ENCODE measurements at regions not wholly inside any gene's neighbourhood (a gene's known extent, or its start where the extent isn't known, plus 50 kb on each side); places are given as distances from the start of the nearest gene placed in this dataset.

DNA sequence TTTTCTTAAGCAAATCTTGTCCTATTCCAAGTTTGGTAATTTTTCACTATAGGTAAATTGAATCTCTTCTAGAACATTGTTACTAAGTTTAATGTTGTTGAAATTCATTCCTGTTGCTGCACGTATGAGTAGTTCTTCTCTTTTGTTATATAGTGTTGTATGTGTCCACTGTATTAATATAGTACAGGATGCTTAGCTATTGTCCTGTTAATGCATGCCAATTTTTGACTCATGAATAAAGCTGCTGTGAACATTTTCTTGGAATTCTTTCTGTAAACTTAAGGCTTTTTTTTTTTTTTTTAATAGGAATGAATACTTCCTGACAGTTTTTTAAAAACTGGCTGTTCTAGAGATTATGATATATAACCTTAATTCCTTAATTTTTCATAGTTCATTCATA is 326.9 kb downstream of the SLC4A3 start:
- DNase-seq (ENCODE audit: low read depth in 3 of 3), result no peak

DNA sequence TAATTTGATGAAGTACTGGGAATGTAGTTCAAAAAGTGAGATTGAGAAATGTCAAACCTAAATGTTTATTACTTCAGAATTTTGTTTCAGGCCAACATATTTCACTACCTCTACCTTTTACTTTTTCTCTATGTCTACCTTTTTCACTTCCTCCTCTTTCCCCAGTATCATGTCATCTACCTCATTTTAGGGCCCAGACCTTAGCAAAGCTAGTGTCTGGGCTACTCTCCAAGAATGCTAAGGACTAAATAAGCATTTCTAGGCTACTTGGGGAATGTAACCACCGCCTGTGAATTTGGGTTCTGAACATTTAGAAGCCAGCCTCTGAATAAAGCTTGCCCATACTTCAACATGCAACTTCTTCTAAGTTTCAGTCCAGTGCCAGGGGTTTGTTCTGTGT is 330.4 kb downstream of the SLC4A3 start:
- DNase-seq (ENCODE audit: low read depth in 3 of 3), result no peak

DNA sequence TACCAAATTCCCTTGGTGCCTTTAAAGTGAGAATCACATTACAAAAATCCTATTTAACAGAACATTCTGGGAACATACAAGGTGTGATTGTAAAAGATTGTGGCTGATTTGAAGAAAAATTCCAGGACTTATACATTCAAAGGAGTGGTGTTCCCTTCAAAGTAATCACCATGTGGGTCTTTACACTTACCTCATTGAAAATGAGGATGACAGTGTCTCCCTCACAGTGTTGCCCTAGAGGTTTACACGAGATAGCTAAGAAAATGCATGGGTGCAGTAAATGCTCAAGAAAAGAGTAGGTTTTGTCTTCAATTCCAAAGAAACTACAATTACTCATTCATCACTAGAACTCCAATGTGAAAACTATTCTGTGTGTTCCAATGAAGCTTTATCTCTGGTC is 331.5 kb downstream of the SLC4A3 start:
- DNase-seq (ENCODE audit: low read depth in 3 of 3), result no peak

DNA sequence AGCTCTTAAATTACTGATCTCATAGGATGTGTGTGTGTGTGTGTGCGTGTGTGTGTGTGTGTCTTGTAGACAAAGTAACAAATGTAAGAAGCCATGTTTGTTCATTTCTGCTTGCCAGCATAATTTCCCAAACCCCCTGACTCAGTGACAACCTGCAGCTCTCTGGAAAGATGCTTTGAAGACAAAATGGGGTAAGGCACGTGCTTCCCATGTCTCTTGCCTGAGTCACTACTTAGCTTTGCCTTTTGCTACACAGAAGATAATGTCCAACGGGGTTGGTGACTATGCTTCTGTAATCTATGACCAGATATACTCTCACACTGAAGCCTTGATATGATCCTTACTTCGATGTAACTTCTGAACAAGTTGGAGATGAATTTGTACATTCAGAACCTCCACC is 332.0 kb downstream of the SLC4A3 start:
- no peak for DNase-seq (ENCODE audit: low read depth in 3 of 3)

DNA sequence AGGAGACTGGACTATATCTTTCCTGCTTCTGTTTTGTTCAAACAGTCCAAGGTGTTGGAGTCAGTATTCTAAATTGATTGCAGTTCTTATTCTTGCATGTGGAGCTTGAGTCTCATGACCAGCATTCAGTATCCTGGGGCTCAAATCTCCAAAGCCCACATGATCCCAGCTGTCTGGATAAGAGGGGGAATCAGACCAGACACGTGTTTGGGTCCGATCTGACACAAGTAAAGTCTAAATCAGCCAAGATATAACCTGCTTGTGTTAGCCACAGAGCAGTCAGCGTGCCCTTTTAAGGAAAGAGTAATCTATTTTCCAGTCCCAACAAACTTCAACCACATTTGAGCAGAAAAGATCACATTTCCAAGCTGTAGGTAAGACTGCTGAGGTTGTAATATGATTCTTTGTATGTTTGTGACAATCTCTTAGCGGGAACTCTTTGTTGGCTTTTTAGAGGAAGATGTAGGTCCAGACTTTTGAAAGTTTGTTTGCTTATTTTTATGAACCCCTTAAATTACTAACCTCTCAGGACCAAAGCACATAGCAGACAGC is 334.6 kb downstream of the SLC4A3 start:
- no peak for DNase-seq (ENCODE audit: low read depth in 3 of 3)

DNA sequence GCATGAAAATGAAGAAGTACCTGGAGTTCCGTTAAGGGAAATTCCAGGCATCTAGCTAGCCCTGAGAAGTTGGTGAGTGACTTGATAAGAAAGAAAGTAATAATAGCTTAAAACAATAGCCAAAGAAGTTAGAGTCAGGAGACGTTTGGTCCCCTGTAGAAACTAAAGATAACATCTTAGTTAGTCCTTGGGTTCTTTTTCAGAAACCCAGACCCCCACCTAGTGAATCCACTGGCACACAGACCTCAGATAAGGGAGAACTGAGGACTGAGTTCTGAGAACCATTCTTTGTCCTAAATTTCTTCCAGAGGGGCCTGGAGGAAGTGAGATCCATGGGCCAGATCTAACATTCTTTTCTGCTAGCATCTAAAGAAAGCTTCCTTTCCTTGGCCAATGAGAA is 335.4 kb downstream of the SLC4A3 start:
- no peak for DNase-seq (ENCODE audit: low read depth in 3 of 3)

DNA sequence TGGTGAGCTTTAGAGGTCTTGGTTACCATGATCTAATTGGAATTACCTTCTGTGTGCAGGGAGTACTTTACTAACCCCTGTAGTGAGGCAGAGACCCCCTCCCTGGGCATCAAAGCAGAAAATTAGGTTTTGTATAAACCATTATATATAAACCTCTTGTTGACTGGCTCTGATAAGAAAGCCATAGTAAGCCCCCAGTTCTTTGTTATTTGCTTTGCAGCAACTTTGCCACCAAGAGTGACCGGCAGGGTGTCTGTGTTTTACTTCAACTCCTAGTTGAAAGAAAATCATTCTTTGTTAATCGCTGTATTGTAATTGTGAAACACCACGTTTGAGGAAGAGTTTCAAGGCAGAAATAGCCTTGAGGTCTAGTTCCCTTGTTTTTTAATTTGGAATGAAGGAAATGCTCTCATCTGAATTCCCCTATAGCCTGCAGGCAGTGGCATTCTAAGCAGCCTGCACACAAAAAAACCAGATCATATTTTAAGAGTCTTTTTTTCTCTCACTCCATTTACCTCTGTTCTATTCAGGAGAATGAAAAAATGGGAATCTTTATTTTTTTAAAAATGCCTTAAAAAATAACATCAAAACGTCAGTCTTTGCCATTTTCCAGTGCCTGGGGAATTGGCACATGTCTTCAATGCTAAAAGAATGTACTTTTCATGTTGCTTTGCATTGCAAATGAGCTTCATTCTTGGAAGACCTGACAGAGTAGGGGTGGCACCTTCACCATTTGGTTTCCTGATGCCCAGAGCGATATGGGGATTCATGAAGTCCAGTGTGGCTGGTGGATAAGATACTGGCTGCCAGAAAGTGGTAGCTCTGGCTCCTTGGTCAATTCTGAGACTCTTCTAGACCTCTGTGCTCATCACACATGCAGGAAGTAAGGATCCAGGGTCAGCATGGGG is 338.1 kb downstream of the SLC4A3 start:
- DNase-seq (ENCODE audit: low read depth in 3 of 3), result no peak

DNA sequence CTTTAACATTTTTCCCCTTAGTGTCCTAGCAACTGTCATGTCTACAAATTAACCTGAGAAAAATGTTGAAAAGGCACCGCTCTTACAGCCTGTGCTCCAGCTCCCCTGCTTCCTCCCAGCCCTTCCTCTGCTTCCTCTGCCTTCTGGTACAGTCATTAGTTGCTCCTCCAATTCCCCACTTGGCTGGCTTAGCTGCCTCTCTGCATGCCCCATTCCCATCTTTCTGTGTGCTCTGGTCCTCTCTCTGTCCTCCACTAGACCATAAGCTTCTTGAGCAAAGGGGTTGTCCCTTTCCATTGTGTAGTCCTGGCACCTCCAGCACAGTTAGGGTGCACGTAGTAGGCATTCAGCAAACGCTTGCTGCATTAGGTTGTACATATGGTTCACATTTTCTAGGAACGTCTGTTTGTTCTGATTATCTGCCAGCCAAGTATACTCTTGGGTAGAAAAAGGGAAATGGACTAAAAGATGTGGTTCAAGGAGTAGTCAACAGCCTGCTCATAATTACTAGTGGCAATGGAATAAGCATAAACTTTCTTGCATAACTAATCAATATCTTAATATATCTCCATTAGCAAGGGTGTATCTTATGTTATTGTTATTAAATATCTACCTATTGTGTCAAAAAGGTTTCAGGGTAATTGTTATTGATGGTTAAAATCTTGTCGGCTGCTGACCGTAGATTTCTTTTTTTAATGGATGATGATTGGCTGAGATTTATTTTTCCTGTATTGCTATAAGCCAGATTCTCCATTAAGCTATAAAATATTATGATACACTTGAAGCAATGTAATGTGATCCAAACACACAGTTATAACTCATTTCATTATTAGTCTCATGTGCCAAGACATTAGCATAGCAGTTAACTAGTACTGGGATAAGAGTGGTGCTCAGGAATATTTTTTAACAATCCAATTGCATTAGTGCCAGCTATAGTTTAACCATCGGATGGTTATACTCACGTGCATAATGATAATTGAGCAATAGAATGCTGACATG is 340.1 kb downstream of the SLC4A3 start:
- no peak for DNase-seq (ENCODE audit: low read depth in 3 of 3)

DNA sequence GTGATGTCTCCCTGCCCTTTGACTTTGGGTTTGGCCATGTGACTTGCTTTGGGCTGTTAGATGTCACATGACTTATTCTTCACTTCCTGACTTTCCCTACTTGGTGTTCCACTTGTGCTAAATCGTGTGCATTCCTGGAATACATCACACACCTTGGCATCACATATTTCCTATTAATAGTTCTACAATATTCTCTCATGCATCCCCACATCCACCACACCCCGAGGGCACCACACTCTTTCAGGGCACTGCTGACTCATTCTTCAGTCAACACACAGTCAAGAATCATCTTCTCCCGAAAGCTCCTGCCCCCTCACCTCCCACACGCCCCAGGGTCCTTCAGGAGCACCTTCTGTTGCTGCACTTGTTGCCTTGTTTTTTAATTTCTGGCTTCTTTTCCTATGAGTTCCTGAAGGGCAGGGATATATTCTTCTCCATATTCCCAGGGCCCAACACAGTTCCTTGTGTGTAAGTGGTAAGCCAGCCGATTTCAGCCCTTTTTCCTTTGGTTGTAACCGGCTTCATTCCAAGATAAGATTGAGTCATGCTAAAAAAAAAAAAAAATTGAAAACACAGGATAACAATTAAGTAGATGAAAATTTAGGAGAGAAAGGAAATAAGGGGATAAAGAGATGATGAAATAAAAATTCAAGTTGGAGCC is 341.4 kb downstream of the SLC4A3 start:
- DNase-seq (ENCODE audit: low read depth in 3 of 3), result no peak

DNA sequence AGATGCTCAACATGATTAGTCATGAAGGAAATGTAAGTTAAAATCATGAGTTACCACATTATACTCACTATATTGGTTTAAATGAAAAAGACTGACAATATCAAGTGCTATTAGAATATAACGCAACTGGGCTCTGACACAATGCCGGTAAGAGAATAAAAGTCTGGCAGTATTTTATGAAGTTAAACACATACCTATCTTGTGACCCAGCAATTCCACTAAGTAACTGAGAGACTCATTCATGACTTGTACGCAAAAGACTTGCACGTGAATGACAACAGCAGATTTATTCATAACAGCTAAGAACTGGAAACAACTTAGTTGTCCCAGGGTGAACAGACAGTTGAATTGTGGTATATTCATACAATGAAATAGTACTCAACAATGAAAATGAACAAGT is 342.1 kb downstream of the SLC4A3 start:
- DNase-seq (ENCODE audit: low read depth in 3 of 3), result no peak

DNA sequence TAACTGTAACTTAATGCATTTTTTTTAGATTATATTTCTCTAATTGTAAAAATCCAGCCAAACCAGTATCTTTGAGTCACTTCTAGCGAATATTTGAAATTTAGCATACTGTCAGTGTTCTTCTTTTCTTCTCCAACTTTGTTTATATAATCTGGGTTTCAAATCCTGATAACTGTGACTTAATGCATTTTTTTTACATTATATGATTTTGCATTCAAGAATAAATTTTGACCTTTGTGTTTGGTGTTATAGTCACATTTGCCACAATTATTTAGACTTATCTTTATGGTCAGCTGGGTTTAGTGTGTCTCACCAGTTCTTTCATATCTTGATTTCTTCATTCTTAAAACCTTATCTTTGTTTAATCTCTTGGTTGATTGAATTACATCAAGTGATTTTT is 345.7 kb downstream of the SLC4A3 start:
- DNase-seq (ENCODE audit: low read depth in 3 of 3), result no peak

DNA sequence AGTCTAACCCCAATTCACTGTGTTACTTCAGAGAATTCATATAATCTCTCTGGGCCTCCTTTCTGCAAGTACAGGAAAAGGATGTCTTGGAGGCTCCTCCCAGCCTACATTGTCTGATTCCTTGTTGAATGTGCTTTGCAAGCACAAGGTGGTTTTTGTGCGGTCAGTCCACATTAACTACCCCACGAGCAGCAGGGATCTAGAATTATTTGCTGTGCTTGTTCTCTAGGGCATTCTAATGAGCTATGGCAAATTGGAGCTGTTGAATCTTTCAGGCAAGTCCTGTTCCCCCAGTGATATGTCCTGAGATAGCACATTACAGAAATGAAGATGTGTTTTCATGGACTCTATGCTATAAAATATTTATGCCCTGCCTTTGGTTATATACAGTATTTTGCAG is 349.4 kb downstream of the SLC4A3 start:
- no peak for DNase-seq (ENCODE audit: low read depth in 3 of 3)

DNA sequence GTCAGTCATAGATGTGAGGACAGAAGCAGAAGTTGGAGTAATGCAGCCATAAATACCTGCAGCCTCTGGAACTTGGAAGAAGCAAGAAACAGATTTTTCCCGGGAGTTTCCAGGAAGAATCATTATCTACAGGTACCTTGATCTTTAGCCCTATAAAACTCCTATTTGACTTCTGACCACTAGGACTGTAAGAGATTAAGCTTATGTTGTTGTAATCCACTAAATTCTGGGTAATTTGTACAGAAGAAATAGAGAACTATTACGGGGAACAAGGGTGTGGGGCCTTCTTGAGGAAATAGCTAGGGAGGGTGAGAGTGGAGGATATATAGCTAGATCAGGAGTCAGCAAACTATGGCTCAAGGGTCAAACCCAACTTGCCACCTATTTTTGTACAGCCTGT is 353.2 kb downstream of the SLC4A3 start:
- no peak for DNase-seq (ENCODE audit: low read depth in 3 of 3)

DNA sequence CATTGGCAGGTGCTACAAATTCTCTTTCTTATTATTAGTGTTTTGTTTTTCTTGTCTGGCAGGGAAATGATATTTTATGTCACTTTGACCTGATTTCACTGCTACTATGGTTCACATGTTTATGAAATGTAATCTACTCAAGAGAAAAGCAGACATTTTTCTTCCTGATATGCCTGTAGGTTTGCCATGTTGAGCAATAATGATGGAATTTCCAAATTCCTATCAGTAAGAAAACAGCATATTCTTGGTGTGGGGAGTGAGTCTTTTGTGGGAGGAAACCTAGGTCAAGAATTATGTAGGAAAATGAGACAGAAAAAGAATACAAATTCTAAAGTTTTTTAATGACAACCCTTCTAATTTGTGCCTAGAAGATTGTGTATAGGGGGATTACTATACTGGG is 356.4 kb downstream of the SLC4A3 start:
- no peak for DNase-seq (ENCODE audit: low read depth in 3 of 3)

DNA sequence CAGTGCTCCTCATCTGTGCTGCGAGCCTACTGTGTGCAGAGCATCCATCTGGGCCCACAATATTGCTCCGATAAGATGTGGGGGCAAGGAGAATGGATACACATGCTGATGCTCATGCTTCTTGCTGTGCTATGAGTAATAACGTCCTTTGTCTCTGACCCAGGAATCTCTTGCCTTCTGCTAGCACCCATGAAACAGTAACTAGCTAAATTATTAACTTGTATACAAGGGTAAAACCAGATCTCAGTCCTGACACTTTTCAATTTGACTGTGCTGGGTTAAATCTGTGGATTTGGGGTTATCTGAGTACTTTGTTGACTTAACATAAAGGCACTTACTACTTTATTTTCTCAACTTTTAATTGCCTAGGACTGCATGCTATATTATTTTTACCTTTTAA is 357.6 kb downstream of the SLC4A3 start:
- no peak for DNase-seq (ENCODE audit: low read depth in 3 of 3)

DNA sequence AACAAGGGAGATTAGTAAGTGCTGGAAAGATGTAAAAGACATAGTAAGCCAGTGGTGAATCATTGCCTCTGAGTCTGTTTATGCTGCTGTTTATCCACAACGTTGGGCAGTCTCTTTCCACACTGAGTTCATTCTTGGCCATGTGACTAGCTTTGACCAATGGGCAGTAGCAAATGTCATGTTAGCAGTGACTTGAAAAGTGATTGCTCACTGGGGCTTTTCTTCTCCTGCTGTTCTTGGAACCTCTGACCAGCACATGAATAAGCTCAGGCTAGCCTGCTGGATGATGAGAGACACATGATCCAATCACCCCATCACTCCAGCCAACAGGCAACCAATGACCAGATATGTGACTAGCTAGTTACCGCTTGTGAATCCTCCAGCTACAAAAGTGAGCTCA is 360.4 kb downstream of the SLC4A3 start:
- DNase-seq (ENCODE audit: low read depth in 3 of 3), result no peak

DNA sequence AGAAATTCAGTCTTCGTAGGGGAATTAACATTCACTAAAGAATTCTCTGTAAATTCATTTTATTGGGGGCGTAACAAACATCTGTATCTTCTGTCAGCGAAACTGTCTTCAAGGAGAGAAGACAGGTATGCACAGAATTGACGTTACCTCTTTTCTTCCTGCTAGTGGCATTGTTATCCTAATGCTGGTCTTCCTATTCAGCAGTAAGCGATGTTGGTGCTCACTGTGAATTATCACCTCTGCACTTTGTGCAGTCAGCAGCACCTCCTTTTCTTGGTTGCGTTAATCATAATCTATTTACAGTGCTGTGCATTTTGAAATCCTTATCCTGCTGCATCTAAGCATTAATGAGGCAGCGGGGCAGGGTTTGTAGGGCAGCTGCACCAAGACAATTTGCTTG is 362.3 kb downstream of the SLC4A3 start:
- DNase-seq (ENCODE audit: low read depth in 3 of 3), result no peak

DNA sequence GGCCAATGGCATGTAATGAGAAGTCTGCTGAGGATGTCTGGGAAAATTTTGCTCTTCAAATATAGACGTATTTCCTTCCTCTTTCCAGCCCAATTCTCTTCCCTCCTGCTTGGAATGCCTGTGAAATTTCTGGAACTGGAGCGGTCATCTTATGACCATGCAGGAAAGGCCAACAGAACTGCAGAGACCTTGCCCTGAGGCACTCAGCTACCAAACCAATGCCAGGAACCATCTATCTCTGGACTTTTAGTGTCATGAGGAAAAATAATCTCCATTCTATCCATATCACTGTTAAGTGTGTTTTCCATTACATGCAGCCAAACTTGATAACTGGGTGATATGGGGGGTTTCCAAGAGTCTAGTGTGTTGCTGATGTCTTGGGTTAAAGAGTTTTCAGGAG is 363.7 kb downstream of the SLC4A3 start:
- DNase-seq (ENCODE audit: low read depth in 3 of 3), result no peak

DNA sequence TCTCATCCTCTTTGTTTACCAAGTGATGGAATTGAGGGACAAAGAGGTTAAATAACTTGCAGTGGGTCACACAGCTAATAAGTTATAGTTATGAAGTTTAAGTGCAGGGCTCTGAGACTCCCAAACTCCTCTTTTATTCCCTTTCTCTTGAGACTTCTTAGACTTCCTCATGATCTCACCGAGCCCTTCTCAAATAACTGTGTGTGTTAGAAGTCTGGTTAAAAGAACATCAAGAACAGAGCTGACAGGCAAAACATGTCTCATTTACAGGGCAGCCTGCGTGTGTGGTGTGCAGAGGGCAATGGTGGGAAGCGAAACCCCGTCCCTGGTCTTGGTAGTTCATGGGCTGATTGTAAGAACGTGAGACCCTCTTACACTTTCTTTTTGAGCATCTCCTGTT is 368.0 kb downstream of the SLC4A3 start:
- no peak for DNase-seq (ENCODE audit: low read depth in 3 of 3)

DNA sequence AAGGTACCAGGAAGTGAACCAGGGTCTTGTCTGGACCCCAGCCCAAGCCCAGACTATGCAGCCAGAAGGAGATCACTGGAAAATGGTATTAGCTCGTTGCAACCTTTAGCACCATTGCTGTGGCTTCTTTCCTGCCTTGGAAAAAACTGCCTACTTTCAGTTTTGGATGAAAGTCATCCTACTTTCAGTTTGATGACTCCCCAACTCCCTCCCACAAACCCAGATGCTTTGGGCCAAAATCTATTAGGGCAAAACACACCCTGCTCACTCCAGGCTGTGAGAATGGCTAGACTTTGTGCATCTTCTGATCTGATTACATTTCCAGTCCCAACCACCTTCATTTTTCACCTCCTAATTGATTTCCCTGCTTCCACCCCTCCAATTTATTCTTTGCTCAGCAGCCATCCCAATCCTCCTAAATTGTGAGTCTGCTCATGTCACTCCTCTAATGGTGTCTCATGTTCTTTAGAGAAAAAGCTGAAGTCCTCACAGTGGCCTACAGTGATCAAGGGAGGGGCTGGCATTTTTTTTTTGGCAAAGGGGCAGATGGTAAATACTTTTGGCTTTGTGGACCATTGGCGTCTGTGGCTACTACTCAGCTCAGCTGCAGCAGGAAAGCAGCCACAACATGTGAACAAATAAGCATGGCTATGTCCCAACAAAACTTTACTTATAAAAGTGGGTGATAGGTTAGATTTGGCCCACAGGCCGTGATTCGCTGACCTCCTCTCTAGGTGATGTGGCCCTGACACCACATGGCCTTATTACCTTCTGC is 368.7 kb downstream of the SLC4A3 start:
- DNase-seq (ENCODE audit: low read depth in 3 of 3), result no peak

DNA sequence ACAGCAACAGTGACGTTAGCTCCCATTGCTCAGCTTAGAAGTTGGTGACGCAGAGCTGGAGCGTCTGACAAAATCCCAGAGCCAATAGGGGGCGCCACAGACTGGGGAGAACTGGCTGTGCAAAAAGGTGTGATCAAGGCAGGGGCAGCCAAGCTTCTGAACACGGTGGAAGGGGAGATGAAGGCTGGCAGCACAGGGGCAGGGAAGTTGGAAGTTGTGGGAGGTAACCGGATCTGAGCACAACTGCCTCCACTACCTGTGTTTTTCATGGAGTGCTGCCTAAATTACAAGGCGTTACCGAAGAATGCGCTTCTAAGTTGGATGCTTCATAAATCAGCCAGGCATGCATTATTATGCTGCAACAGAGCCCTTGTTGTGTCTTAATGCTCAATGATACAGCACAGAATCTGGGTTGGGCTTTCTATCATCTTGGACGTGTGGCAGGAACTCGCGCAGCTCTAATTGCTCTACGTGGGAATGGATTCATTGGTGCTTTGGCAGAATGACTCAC is 370.0 kb downstream of the SLC4A3 start:
- DNase-seq (ENCODE audit: low read depth in 3 of 3), result no peak
